ENCODE measurements at regions not wholly inside any gene's neighbourhood (a gene's known extent, or its start where the extent isn't known, plus 50 kb on each side); places are given as distances from the start of the nearest gene placed in this dataset.

DNA sequence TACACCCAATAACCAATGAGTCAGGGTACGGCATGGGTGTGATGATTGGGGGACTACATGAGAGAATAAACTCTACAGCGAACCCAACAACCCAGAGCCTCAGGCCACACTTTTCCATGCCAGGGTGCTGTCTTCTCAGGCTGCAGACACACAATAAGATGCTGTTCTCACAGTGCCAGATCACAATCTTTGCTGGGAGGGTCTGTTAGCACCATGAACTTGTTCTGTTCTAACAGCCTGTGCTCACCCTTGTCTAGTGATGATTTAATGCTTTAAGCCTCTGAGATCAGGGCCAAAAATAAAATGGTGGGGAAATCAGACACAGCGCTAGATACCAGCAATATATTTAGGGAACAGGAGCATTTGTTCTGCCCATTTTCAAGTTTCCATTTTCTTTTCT is 621.9 kb upstream of the TBX3 start:
- no peak for TF ChIP-seq CREB5 (CRISPR knock-in tag; IDR thresholded peaks at IDR 0.05; ENCODE audit: low read depth)
- TF ChIP-seq RARB (CRISPR knock-in tag; IDR thresholded peaks at IDR 0.05): no peak
- no peak for TF ChIP-seq ARNTL (CRISPR knock-in tag; IDR thresholded peaks at IDR 0.05; ENCODE audit: borderline replicate concordance, low read depth)
- no peak for TF ChIP-seq ZNF565 (CRISPR knock-in tag; conservative IDR thresholded peaks at IDR 0.05; ENCODE audit: low read depth)
- no peak for TF ChIP-seq CSRNP3 (CRISPR knock-in tag; IDR thresholded peaks at IDR 0.05)
- no peak for TF ChIP-seq ZFP3 (CRISPR knock-in tag; IDR thresholded peaks at IDR 0.05)
- TF ChIP-seq ZFP30 (CRISPR knock-in tag; IDR thresholded peaks at IDR 0.05): no peak
- TF ChIP-seq ZNF70 (CRISPR knock-in tag; IDR thresholded peaks at IDR 0.05): no peak
- no peak for TF ChIP-seq TCF4 (CRISPR knock-in tag; IDR thresholded peaks at IDR 0.05; ENCODE audit: borderline replicate concordance)
- no peak for TF ChIP-seq PATZ1 (CRISPR knock-in tag; IDR thresholded peaks at IDR 0.05; ENCODE audit: borderline replicate concordance)
- TF ChIP-seq ZC3H10 (CRISPR knock-in tag; IDR thresholded peaks at IDR 0.05): no peak
- TF ChIP-seq ESRRG (CRISPR knock-in tag; IDR thresholded peaks at IDR 0.05): no peak
- TF ChIP-seq ZNF8 (CRISPR knock-in tag; IDR thresholded peaks at IDR 0.05): no peak
